ENCODE measurements at regions not wholly inside any gene's neighbourhood (a gene's known extent, or its start where the extent isn't known, plus 50 kb on each side); places are given as distances from the start of the nearest gene placed in this dataset.
"Not testable (repeated sequence)": the region's sequence is repeated elsewhere in the genome, so short reads cannot be mapped to it uniquely, and the experiment has no call there.

- no peak overlapping the region for H3K27ac ChIP-seq (ENCODE audit: insufficient read depth in 1 of 2, low read depth in 1 of 2, low read length in 2 of 2, poor library complexity in 1 of 2, severe bottlenecking in 2 of 2)
- no peak overlapping the region for H3K4me3 ChIP-seq (ENCODE audit: control insufficient read depth in 1 of 7, extremely low read depth in 1 of 7, insufficient read depth in 4 of 7, low read depth in 2 of 7, low read length in 6 of 7)
- CTCF ChIA-PET, result no interaction called here
- H3K36me3 ChIP-seq (ENCODE audit: control insufficient read depth in 4 of 4, insufficient read depth in 4 of 4, low read length in 3 of 4), result no peaks in the 10 kb centered on the region
- POLR2A ChIA-PET, result no interaction called here
- H3K4me1 ChIP-seq (ENCODE audit: control extremely low read depth in 1 of 4, control insufficient read depth in 4 of 4, insufficient read depth in 4 of 4, low read length in 3 of 4), result no peaks in the 10 kb centered on the region
- no peaks in the 10 kb centered on the region for H3K27me3 ChIP-seq (replicated peaks in 2 of 5; ENCODE audit: control insufficient read depth in 4 of 5, insufficient read depth in 5 of 5, low read length in 4 of 5)
- WGBS (ENCODE audit: insufficient coverage), result 100% methylated on average over 1 of the region's 2 CpGs
- peaks cover 0 to 11% (median 0%) of the 10 kb centered on the region in 5 experiments for H3K9me3 ChIP-seq (ENCODE audit: control extremely low read depth in 1 of 5, control insufficient read depth in 4 of 5, insufficient read depth in 2 of 5, low read depth in 1 of 5, low read length in 4 of 5)
- no peak for DNase-seq
Measured at GRCh38 chr7:89695241-89695640, 459.0 kb upstream of the STEAP1 start.

- WGBS (ENCODE audit: insufficient coverage), result no CpG with 5 or more reads among the region's 2 CpGs
- Histone ChIP-seq H3K27me3 (replicated peaks in 2 of 5; ENCODE audit: control insufficient read depth in 4 of 5, insufficient read depth in 5 of 5, low read length in 4 of 5) (no peaks in the 10 kb centered on the region), H3K4me1 (ENCODE audit: control extremely low read depth in 1 of 4, control insufficient read depth in 4 of 4, insufficient read depth in 4 of 4, low read length in 3 of 4) (no peaks in the 10 kb centered on the region), H3K27ac (ENCODE audit: insufficient read depth in 1 of 2, low read depth in 1 of 2, low read length in 2 of 2, poor library complexity in 1 of 2, severe bottlenecking in 2 of 2) (no peak overlapping the region), H3K9me3 (ENCODE audit: control extremely low read depth in 1 of 5, control insufficient read depth in 4 of 5, insufficient read depth in 2 of 5, low read depth in 1 of 5, low read length in 4 of 5) (no peaks in the 10 kb centered on the region), H3K36me3 (ENCODE audit: control insufficient read depth in 4 of 4, insufficient read depth in 4 of 4, low read length in 3 of 4) (no peaks in the 10 kb centered on the region), H3K4me3 (ENCODE audit: control insufficient read depth in 1 of 7, extremely low read depth in 1 of 7, insufficient read depth in 4 of 7, low read depth in 2 of 7, low read length in 6 of 7) (no peak overlapping the region)
- no peak for DNase-seq
- POLR2A ChIA-PET, result no interaction called here
- CTCF ChIA-PET, result no interaction called here
Measured at GRCh38 chr7:89714131-89714530, 440.1 kb upstream of the STEAP1 start.

- H3K27ac ChIP-seq (ENCODE audit: insufficient read depth in 1 of 2, low read depth in 1 of 2, low read length in 2 of 2, poor library complexity in 1 of 2, severe bottlenecking in 2 of 2); H3K4me3 ChIP-seq (ENCODE audit: control insufficient read depth in 1 of 7, extremely low read depth in 1 of 7, insufficient read depth in 4 of 7, low read depth in 2 of 7, low read length in 6 of 7); POLR2A ChIA-PET; H3K27me3 ChIP-seq (replicated peaks in 2 of 5; ENCODE audit: control insufficient read depth in 4 of 5, insufficient read depth in 5 of 5, low read length in 4 of 5); DNase-seq; CTCF ChIA-PET; H3K9me3 ChIP-seq (ENCODE audit: control extremely low read depth in 1 of 5, control insufficient read depth in 4 of 5, insufficient read depth in 2 of 5, low read depth in 1 of 5, low read length in 4 of 5); H3K36me3 ChIP-seq (ENCODE audit: control insufficient read depth in 4 of 4, insufficient read depth in 4 of 4, low read length in 3 of 4); H3K4me1 ChIP-seq (ENCODE audit: control extremely low read depth in 1 of 4, control insufficient read depth in 4 of 4, insufficient read depth in 4 of 4, low read length in 3 of 4): not testable (repeated sequence)
- 100% methylated on average over 2 of the region's 2 CpGs for WGBS (ENCODE audit: insufficient coverage)
Measured at GRCh38 chr7:89718941-89719340, 435.3 kb upstream of the STEAP1 start.

- ChIA-PET CTCF (no interaction called here), POLR2A (no interaction called here)
- WGBS (ENCODE audit: insufficient coverage), result 100% methylated on average over 3 of the region's 5 CpGs
- H3K4me3 ChIP-seq (ENCODE audit: control insufficient read depth in 1 of 7, extremely low read depth in 1 of 7, insufficient read depth in 4 of 7, low read depth in 2 of 7, low read length in 6 of 7), result no peak overlapping the region
- no peaks in the 10 kb centered on the region for H3K9me3 ChIP-seq (ENCODE audit: control extremely low read depth in 1 of 5, control insufficient read depth in 4 of 5, insufficient read depth in 2 of 5, low read depth in 1 of 5, low read length in 4 of 5)
- H3K4me1 ChIP-seq (ENCODE audit: control extremely low read depth in 1 of 4, control insufficient read depth in 4 of 4, insufficient read depth in 4 of 4, low read length in 3 of 4), result no peaks in the 10 kb centered on the region
- no peak overlapping the region for H3K27ac ChIP-seq (ENCODE audit: insufficient read depth in 1 of 2, low read depth in 1 of 2, low read length in 2 of 2, poor library complexity in 1 of 2, severe bottlenecking in 2 of 2)
- no peaks in the 10 kb centered on the region for H3K36me3 ChIP-seq (ENCODE audit: control insufficient read depth in 4 of 4, insufficient read depth in 4 of 4, low read length in 3 of 4)
- no peaks in the 10 kb centered on the region for H3K27me3 ChIP-seq (replicated peaks in 2 of 5; ENCODE audit: control insufficient read depth in 4 of 5, insufficient read depth in 5 of 5, low read length in 4 of 5)
- no peak for DNase-seq
Measured at GRCh38 chr7:89728481-89728880, 425.8 kb upstream of the STEAP1 start.

DNA sequence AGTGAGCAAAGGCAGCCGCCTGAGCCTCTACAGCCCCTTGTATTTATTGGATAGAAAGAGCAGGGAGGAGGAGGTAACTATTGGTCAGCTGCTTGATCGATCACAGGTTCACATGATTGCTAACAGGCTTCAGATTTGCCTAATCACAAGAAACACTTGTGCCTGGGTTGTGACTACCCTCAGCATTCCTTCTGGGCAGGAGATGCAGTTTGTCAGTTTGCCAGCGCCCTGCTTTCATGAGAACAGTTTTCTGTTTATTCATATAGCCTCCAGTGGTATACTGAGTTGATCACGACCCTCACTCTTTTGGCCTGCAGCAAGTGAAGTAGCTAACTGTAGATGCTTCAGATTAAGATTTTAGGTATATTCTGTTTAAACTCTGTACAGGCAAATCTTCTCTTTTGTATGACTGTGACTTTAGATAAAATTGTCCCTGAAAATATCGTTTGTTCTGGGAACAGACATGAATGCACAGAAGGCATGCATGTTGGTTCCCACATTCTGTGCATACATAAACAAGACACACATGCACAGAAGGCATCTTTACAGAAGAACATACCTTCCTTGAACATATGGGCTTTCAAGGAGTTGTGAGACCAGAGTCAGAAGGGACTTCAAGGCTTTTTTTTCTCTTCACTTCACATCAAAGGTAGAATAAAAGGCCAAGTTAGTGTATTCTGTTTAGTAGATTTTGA lies 422.4 kb upstream of the STEAP1 start:
- Histone ChIP-seq H3K27me3 (replicated peaks in 2 of 5; ENCODE audit: control insufficient read depth in 4 of 5, insufficient read depth in 5 of 5, low read length in 4 of 5) (no peaks in the 10 kb centered on the region), H3K36me3 (ENCODE audit: control insufficient read depth in 4 of 4, insufficient read depth in 4 of 4, low read length in 3 of 4) (no peaks in the 10 kb centered on the region), H3K4me1 (ENCODE audit: control extremely low read depth in 1 of 4, control insufficient read depth in 4 of 4, insufficient read depth in 4 of 4, low read length in 3 of 4) (no peaks in the 10 kb centered on the region), H3K9me3 (ENCODE audit: control extremely low read depth in 1 of 5, control insufficient read depth in 4 of 5, insufficient read depth in 2 of 5, low read depth in 1 of 5, low read length in 4 of 5) (no peaks in the 10 kb centered on the region), H3K27ac (ENCODE audit: insufficient read depth in 1 of 2, low read depth in 1 of 2, low read length in 2 of 2, poor library complexity in 1 of 2, severe bottlenecking in 2 of 2) (no peak overlapping the region), H3K4me3 (ENCODE audit: control insufficient read depth in 1 of 7, extremely low read depth in 1 of 7, insufficient read depth in 4 of 7, low read depth in 2 of 7, low read length in 6 of 7) (no peak overlapping the region)
- POLR2A ChIA-PET, result no interaction called here
- 97% methylated on average over 4 of the region's 5 CpGs for WGBS (ENCODE audit: insufficient coverage)
- CTCF ChIA-PET, result interaction anchor here (1.0 kb wide), 1 partner anchor 16 kb away, joined by 3 read pairs; no protein-coding TSS in a partner anchor
- DNase-seq, result no peak

DNA sequence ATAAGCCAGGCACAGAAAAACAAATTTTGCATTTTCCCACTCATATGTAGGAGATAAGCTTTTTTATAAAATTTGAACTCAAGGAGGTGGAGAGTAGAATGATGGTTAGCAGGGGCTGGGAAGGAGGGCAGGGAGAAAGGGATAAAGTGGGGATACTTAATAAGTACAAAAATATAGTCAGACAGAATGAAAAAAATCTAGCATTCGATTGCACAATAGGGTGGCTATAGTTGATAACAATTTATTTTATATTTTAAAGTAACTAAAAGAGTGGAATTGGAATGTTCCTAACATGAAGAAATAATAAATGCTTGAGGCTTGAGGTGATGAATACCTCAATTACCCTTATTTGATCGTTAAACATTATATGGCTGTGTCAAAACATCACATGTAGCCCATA lies 415.7 kb upstream of the STEAP1 start:
- POLR2A ChIA-PET, result no interaction called here
- Histone ChIP-seq H3K36me3 (ENCODE audit: control insufficient read depth in 4 of 4, insufficient read depth in 4 of 4, low read length in 3 of 4) (no peaks in the 10 kb centered on the region), H3K27ac (ENCODE audit: insufficient read depth in 1 of 2, low read depth in 1 of 2, low read length in 2 of 2, poor library complexity in 1 of 2, severe bottlenecking in 2 of 2) (no peak overlapping the region), H3K4me1 (ENCODE audit: control extremely low read depth in 1 of 4, control insufficient read depth in 4 of 4, insufficient read depth in 4 of 4, low read length in 3 of 4) (no peaks in the 10 kb centered on the region), H3K27me3 (replicated peaks in 2 of 5; ENCODE audit: control insufficient read depth in 4 of 5, insufficient read depth in 5 of 5, low read length in 4 of 5) (no peaks in the 10 kb centered on the region), H3K9me3 (ENCODE audit: control extremely low read depth in 1 of 5, control insufficient read depth in 4 of 5, insufficient read depth in 2 of 5, low read depth in 1 of 5, low read length in 4 of 5) (peaks cover 0 to 2% (median 0%) of the 10 kb centered on the region in 5 experiments), H3K4me3 (ENCODE audit: control insufficient read depth in 1 of 7, extremely low read depth in 1 of 7, insufficient read depth in 4 of 7, low read depth in 2 of 7, low read length in 6 of 7) (no peak overlapping the region)
- DNase-seq, result no peak
- CTCF ChIA-PET, result no interaction called here
- no CpG with 5 or more reads among the region's 2 CpGs for WGBS (ENCODE audit: insufficient coverage)

- Histone ChIP-seq H3K4me1 (ENCODE audit: control extremely low read depth in 1 of 4, control insufficient read depth in 4 of 4, insufficient read depth in 4 of 4, low read length in 3 of 4) (no peaks in the 10 kb centered on the region), H3K36me3 (ENCODE audit: control insufficient read depth in 4 of 4, insufficient read depth in 4 of 4, low read length in 3 of 4) (no peaks in the 10 kb centered on the region), H3K27ac (ENCODE audit: insufficient read depth in 1 of 2, low read depth in 1 of 2, low read length in 2 of 2, poor library complexity in 1 of 2, severe bottlenecking in 2 of 2) (no peak overlapping the region), H3K9me3 (ENCODE audit: control extremely low read depth in 1 of 5, control insufficient read depth in 4 of 5, insufficient read depth in 2 of 5, low read depth in 1 of 5, low read length in 4 of 5) (no peaks in the 10 kb centered on the region), H3K27me3 (replicated peaks in 2 of 5; ENCODE audit: control insufficient read depth in 4 of 5, insufficient read depth in 5 of 5, low read length in 4 of 5) (no peaks in the 10 kb centered on the region), H3K4me3 (ENCODE audit: control insufficient read depth in 1 of 7, extremely low read depth in 1 of 7, insufficient read depth in 4 of 7, low read depth in 2 of 7, low read length in 6 of 7) (no peak overlapping the region)
- CTCF ChIA-PET, result interaction anchor here (1.7 kb wide), 1 partner anchor 135 kb away, joined by 4 read pairs; no protein-coding TSS in a partner anchor
- POLR2A ChIA-PET, result no interaction called here
- DNase-seq, result peak in 1 of 3 donors; percentile 3
Measured at GRCh38 chr7:89757910-89758309, 396.4 kb upstream of the STEAP1 start.
